GM12892 (cell line): ENCODE measurements at regions not wholly inside any gene's neighbourhood (a gene's known extent, or its start where the extent isn't known, plus 50 kb on each side); places are given as distances from the start of the nearest gene placed in this dataset.

Experiments
- DNase-seq: peaks from one replicate; pipeline ENCODE4 v3.0.0; 2011; ENCODE audit not compliant: insufficient read length
- FAIRE-seq: peaks from 2 replicates; lab custom pipeline; 2011; peaks lifted over from hg19 to GRCh38; lab: Jason Lieb, UNC
- POLR2A ChIP-seq: IDR thresholded peaks from 2 replicates; pipeline ENCODE4 v1.6.1; 2011; ENCODE audit warnings: low read depth, low read length, control low read depth
- POLR2AphosphoS5 ChIP-seq: IDR thresholded peaks from 2 replicates; pipeline ENCODE4 v1.6.1; 2011; ENCODE audit warnings: low read depth, low read length, control low read depth
- TAF1 ChIP-seq: IDR thresholded peaks from 2 replicates; pipeline ENCODE4 v1.6.1; 2011; ENCODE audit warnings: low read depth, mild to moderate bottlenecking, control low read depth, low read length, borderline replicate concordance

GRCh38 chr10:62866451-62866850 lies 50.3 kb upstream of the EGR2 start:
- TF ChIP-seq TAF1 (no peak), POLR2AphosphoS5 (no peak), POLR2A (no peak)
- FAIRE-seq, result no peak
- no peak for DNase-seq
